GM18951 (cell line): ENCODE measurements at regions not wholly inside any gene's neighbourhood (a gene's known extent, or its start where the extent isn't known, plus 50 kb on each side); places are given as distances from the start of the nearest gene placed in this dataset.

Experiments
- POLR2A ChIP-seq: IDR thresholded peaks from 4 replicates; pipeline ENCODE4 v1.6.1; 2011; ENCODE audit warnings: mild to moderate bottlenecking; ENCODE audit not compliant: insufficient read length, insufficient read depth; ENCODE audit errors: extremely low read depth
- in situ Hi-C: fragments of 300-500 bp; cut with MboI; formaldehyde crosslinking; loops from one replicate; pipeline ENCODE4 v1.12.0; 2022; ENCODE audit warnings: low sequenced_read_pairs, mixed read lengths, inconsistent platforms; ENCODE audit not compliant: unreplicated experiment

DNA sequence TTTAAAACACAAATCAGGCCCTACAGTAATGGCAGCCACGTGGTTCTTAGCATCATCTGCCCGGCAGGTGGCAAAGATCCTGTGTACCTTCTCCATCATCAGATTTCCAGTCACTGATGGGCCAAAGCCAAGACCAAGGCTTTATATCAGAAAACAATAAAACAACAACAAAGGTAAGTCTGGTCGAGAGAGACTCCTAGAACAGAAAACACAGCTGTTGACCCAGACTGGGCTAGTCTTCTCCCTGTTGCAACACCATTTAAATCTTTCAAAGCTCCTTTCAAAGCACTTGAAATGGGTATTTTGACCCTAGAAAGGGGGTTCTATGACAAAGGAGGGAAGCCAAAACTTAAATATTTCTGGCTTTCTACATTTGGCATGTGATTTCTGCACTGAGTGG is 285.6 kb downstream of the IPMK start:
- TF ChIP-seq POLR2A: no peak
- in situ Hi-C loops: no loop called here

DNA sequence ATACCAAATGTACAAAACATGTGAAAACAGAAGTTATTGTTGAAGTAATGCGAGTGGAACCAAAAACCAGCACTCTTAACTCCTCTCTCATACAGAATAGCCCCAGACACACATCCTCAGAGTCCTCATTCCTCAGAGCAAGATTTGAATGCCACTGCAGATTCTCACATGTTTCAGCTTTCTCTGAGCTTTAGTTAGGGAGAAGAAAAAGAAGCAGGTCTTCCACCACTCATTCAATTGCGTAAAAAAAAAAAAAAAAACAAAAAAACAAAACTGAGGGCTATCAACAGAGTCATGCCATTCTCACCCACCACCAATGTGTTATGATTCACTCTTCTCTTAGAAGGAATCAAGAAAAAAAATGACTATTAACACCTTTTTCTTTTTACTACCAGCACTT is 287.7 kb downstream of the IPMK start:
- in situ Hi-C loops: no loop called here
- no peak for TF ChIP-seq POLR2A

GRCh38 chr10:57979491-57979890 is 288.2 kb downstream of the IPMK start:
- no peak for TF ChIP-seq POLR2A
- in situ Hi-C loops: no loop called here

DNA sequence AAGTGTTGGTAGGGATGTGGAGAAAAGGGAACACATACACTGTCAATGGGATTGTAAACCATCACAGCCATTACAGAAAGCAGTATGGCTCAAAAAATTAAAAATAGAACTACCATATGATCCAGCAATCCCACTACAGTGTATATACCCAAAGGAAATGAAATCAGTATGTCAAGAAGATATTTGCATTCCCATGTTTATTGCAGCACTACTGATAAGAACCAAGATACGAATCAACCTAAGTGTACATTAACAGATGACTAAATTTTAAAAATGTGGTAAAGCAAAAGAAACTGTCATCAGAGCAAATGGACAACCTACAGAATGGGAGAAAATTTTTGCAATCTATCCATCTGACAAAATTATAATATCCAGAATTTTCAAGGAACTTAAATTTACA is 290.4 kb downstream of the IPMK start:
- TF ChIP-seq POLR2A: no peak
- in situ Hi-C loops: no loop called here

GRCh38 chr10:57973451-57973850 is 294.2 kb downstream of the IPMK start:
- in situ Hi-C loops: no loop called here
- no peak for TF ChIP-seq POLR2A

DNA sequence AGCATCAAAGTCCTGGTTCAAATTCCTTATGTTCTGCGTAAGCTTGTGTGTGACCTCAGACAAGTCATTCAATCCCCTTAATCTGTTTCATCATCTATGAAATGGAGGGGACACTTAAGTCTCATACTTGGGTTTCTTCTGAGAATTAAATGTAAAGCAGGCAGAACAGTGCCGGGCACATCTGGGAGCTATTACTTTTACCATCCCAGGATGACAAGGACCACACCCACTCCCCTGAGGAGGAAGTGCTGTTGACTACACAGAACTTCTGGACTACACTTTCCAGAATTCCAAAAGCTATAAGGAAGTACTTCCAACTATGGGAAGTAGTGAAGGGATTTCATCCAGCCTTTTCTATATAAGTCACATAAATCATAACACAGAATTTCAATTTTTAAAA is 294.9 kb downstream of the IPMK start:
- TF ChIP-seq POLR2A: no peak
- in situ Hi-C loops: no loop called here

GRCh38 chr10:57968328-57969016 is 299.2 kb downstream of the IPMK start:
- no peak for TF ChIP-seq POLR2A
- in situ Hi-C loops: no loop called here

GRCh38 chr10:57964351-57964750 is 303.3 kb downstream of the IPMK start:
- no peak for TF ChIP-seq POLR2A
- in situ Hi-C loops: no loop called here

DNA sequence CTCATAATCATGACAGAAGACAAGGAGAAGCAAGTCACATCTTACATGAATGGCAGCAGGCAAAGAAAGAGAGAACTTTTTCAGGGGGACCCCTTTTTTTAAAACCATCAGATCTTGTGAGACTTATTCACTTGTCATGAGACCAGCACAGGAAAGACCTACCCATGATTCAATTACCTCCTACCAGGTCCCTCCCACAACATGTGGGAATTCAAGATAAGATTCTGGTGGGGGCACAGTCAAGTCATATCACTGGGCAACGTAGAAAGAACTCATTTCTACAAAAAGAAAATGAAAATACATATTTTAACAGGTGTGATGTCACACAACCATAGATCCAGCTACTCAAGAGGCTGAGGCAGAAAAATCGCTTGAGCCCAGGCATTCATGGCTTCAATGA is 304.1 kb downstream of the IPMK start:
- no peak for TF ChIP-seq POLR2A
- in situ Hi-C loops: no loop called here

GRCh38 chr10:57962839-57963238 is 304.9 kb downstream of the IPMK start:
- in situ Hi-C loops: no loop called here
- no peak for TF ChIP-seq POLR2A

DNA sequence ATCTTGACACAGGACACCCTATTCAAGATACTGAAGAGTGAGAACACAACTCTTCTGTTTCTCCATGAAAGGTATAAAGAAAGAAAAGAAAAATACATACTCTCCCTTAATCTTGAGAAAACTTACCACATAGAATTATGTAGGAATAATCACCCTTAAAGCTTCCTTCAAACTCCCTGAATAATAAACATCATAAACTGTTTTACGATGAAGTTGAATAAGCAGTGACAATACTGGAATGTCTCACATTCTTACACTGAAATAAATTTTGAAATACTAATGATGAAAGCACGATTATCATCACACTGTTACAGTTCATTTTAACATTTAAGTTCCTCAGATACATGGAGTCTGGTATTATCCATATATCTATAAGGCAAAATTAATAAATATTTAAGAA is 306.2 kb downstream of the IPMK start:
- in situ Hi-C loops: no loop called here
- TF ChIP-seq POLR2A: no peak

GRCh38 chr10:57960406-57960805 is 307.3 kb downstream of the IPMK start:
- TF ChIP-seq POLR2A: no peak

GRCh38 chr10:57959318-57960006 is 308.2 kb downstream of the IPMK start:
- in situ Hi-C loops: no loop called here
- no peak for TF ChIP-seq POLR2A

More at GRCh38 chr10:57960406-57960805, 307.3 kb downstream of the IPMK start:
- in situ Hi-C loops: no loop called here

- in situ Hi-C loops: no loop called here
- no peak for TF ChIP-seq POLR2A
Measured at GRCh38 chr10:57955076-57955475, 312.6 kb downstream of the IPMK start.
